ENCODE measurements at regions not wholly inside any gene's neighbourhood (a gene's known extent, or its start where the extent isn't known, plus 50 kb on each side); places are given as distances from the start of the nearest gene placed in this dataset.

DNA sequence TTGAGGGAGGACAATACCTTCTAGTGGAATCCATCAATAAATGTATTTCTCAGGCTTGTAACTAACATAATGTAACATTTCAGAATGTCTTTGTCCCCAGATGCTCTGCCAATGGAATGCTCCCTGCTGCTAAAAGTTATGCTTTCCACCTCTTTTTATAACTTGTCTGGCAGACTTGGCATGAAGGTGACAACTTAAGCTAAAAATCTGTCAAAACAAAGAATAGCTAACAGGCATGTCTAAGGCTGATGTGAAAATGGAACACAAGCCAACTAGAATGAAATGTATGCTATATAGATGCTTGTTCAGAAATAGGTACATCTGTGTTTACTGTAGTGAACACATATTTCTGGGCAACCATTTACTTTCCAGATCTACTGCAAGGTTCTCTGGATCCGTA is 467.9 kb downstream of the MRPL39 start:
- no peak for DNase-seq (ENCODE audit: low read depth)

- peak; percentile 68 for DNase-seq (ENCODE audit: low read depth)
Measured at GRCh38 chr21:25133939-25134338, 473.3 kb downstream of the MRPL39 start.

GRCh38 chr21:25127811-25128210 is 479.5 kb downstream of the MRPL39 start:
- DNase-seq (ENCODE audit: low read depth), result no peak

- DNase-seq (ENCODE audit: low read depth), result no peak
Measured at GRCh38 chr21:25127007-25127406, 480.3 kb downstream of the MRPL39 start.

- no peak for DNase-seq (ENCODE audit: low read depth)
Measured at GRCh38 chr21:25126564-25126963, 480.7 kb downstream of the MRPL39 start.

DNA sequence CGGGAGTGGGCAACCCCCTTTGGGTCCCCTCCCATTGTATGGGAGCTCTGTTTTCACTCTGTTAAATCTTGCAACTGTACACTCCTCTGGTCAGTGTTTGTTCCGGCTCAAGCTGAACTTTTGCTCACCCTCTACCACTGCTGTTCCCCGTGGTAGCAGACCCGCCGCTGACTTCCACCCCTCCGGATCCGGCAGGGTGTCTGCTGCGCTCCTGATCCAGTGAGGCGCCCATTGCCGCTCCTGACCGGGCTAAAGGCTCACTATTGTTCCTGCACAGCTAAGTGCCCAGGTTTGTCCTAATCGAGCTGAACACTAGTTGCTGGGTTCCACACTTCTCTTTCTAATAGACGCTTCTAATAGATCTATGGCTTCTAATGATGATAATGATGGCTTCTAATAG is 488.6 kb downstream of the MRPL39 start:
- DNase-seq (ENCODE audit: low read depth), result no peak

- DNase-seq (ENCODE audit: low read depth), result no peak
Measured at GRCh38 chr21:25115021-25115420, 492.3 kb downstream of the MRPL39 start.

GRCh38 chr21:25107708-25108107 is 499.6 kb downstream of the MRPL39 start:
- peak; percentile 69 for DNase-seq (ENCODE audit: low read depth)

DNA sequence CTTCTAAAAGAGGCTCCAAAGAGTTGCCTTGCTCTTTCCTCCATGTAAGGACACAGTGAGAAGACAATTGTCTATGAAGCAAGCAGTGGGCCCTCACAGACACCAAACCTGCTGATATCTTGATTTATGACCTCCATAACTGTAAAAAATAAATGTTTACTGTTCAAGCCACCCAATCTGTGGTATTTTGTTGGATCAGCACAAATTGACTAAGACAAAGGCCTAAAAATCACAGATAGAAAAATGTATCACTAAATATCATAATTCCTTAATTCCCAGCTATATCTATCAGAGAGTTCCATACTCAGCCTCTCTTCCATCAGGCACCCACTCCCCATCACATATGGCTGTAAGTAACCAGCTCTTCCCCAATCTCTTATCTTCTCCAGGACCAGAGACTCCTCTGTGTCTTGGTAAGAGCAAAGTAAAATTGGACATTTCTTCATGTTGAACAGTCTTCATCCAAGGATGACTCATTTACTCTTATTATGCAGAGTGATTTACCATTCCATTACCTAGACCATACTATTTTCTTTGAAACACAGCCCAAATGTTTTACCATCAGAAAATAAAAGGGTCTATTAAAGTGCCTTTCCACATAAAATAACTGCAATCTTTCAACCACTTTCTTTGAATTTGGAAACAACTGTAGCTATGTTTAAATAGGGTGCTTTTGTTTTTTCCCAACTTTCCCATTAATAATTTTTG is 503.6 kb downstream of the MRPL39 start:
- DNase-seq (ENCODE audit: low read depth), result no peak

DNA sequence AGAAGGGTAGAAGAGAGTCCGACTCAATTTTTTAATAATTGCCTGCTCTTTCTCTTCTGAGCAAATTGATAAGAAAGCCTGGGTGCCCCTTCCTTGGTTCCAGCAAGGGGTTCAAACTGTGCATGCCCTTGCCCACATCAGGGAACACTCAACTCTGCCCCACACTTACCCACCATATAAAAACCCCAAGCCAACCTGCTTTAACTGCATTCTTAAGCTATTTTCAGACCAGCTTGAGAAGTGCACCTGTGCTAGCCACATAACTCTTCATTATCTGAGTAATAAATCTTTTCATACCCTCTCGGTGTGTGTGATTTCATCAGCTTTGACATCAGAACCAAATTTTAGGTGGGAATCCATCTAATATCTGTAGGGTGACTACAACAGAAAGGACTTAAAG is 509.6 kb downstream of the MRPL39 start:
- no peak for DNase-seq (ENCODE audit: low read depth)

GRCh38 chr21:25094695-25095094 is 512.6 kb downstream of the MRPL39 start:
- no peak for DNase-seq (ENCODE audit: low read depth)

DNA sequence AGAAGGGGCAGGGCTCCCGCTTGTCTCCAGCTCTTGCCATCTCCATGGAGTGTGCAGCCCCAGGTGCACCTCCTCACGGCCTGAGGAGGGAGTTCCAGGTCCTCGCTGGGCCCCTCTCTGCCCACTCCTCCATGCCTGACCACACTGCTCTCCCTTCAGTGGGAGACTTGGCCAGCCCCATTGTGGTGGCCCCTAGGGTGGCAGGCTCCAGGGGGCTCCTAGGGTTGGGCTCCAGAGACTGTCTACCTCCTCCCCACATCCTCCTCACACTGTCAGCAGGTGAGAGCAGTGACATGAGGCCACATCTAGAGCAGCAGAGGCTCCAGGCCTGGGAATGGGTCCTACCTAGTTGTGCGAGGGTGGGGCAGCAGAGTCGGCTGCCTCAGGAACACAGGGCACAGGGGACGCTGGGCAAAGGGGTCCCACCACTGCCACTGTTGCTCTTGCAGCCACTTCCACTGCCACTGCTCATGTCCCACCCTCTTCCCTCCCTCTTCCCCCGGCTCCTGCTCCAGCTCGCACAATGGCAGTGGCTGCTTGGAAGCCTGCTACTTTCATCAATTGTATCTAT is 514.8 kb downstream of the MRPL39 start:
- no peak for DNase-seq (ENCODE audit: low read depth)

GRCh38 chr21:25081096-25081495 is 526.2 kb downstream of the MRPL39 start:
- DNase-seq (ENCODE audit: low read depth), result no peak

- DNase-seq (ENCODE audit: low read depth), result no peak
Measured at GRCh38 chr21:25080661-25081060, 526.6 kb downstream of the MRPL39 start.

- no peak for DNase-seq (ENCODE audit: low read depth)
Measured at GRCh38 chr21:25080141-25080540, 527.1 kb downstream of the MRPL39 start.

GRCh38 chr21:25079053-25079452 is 528.2 kb downstream of the MRPL39 start:
- DNase-seq (ENCODE audit: low read depth), result no peak

DNA sequence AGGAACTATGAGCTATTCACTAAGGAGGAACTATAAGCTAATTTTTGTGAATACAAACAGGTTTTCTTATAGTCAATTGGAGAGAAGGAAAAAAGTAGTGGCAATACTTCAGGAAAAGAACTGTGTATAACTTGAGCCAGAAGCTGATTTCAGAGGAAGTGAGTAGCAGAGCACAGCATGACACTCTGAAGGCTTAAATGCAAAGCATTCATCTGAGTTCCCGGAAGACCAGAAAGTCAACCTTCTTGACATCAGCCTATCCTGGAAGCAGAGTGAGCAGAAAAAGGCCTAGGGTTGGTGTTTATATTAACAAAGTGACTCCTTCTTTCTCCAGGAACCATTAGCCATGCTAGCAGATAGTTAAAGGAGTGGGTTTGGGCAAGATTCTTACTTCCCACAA is 545.2 kb downstream of the MRPL39 start:
- no peak for DNase-seq (ENCODE audit: low read depth)

- DNase-seq (ENCODE audit: low read depth), result no peak
Measured at GRCh38 chr21:25054689-25055088, 552.6 kb downstream of the MRPL39 start.

- peak; percentile 26 for DNase-seq (ENCODE audit: low read depth)
Measured at GRCh38 chr21:25039461-25040380, 567.6 kb downstream of the MRPL39 start.

DNA sequence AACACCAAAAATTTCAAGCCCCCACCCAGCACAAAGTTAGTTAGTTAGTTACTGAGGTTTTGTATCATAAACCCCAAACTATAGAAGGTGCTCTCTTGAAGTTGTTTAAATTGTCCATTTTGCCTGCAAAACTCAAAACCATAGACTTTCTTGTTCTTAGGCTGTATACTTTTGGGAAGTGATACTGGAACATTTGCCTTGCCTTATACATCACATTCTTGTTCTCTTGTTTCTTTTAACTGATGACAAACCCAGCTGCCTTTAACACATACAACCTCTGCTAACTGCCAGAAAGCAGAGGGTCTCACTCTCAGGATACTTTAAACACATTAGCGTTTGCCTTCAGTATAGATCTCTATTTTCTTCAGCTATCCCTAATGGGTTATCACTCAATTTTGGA is 570.5 kb downstream of the MRPL39 start:
- DNase-seq (ENCODE audit: low read depth), result no peak

- DNase-seq (ENCODE audit: low read depth), result no peak
Measured at GRCh38 chr21:25031750-25032149, 575.5 kb downstream of the MRPL39 start.

GRCh38 chr21:25029580-25029979 is 577.7 kb downstream of the MRPL39 start:
- DNase-seq (ENCODE audit: low read depth), result no peak

DNA sequence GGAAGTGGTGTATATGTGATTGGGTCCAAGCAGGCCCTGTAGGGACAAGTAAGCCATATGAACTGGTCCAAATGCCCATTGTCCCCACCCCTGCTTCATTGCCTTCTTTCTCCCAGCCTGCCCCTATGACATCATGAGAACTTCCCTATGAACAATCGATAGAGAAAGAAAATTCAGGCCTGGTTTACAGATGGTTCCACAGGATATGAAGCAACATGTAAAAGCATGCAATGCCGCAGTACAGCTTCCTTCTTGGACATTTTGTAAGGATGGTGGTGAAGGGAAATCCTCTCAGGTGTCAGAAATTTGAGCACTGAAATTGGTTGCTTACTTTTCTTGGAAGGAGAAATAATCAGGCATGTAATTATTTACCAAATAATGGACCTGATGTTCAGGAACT is 581.7 kb downstream of the MRPL39 start:
- no peak for DNase-seq (ENCODE audit: low read depth)
